GM23338 (cell line): ENCODE measurements at regions not wholly inside any gene's neighbourhood (a gene's known extent, or its start where the extent isn't known, plus 50 kb on each side); places are given as distances from the start of the nearest gene placed in this dataset.

ENCODE experiments used
- ATAC-seq: fragments of 200-7000 bp; cut with Tn5 transposase; 3 replicates; pipeline ENCODE4 v1.9.1; 2020
- DNase-seq: peaks from one replicate; pipeline ENCODE4 v3.0.0-alpha.2; 2015; ENCODE audit warnings: low spot score
- H2AFZ ChIP-seq: fragments of 200-600 bp; sonication (generic); 2 replicates; pipeline ENCODE4 v1.8.0; 2016; ENCODE audit warnings: antibody characterized with exemption, mild to moderate bottlenecking, moderate library complexity
- H3F3A ChIP-seq: fragments of 200-600 bp; sonication (generic); replicated peaks from 2 replicates; pipeline ENCODE4 v1.8.0; 2017; ENCODE audit warnings: antibody characterized with exemption, mixed run types, low read depth
- H3K27ac ChIP-seq: fragments of 200-600 bp; sonication (generic); 2 replicates; pipeline ENCODE4 v1.6.1; 2016; ENCODE audit warnings: low read depth
- H3K27me3 ChIP-seq: fragments of 200-600 bp; sonication (generic); 2 replicates; pipeline ENCODE4 v1.8.0; 2016; ENCODE audit warnings: mild to moderate bottlenecking, mixed run types, moderate library complexity; ENCODE audit not compliant: insufficient read depth
- H3K36me3 ChIP-seq: fragments of 200-600 bp; sonication (generic); 2 replicates; pipeline ENCODE4 v1.8.0; 2016; ENCODE audit warnings: mild to moderate bottlenecking; ENCODE audit not compliant: insufficient read depth
- H3K4me1 ChIP-seq: fragments of 200-600 bp; sonication (generic); 2 replicates; pipeline ENCODE4 v1.8.0; 2016; ENCODE audit warnings: mild to moderate bottlenecking, moderate library complexity; ENCODE audit not compliant: insufficient read depth
- H3K4me2 ChIP-seq: fragments of 200-600 bp; sonication (generic); 2 replicates; pipeline ENCODE4 v1.7.1; 2017; ENCODE audit warnings: mixed run types
- H3K4me3 ChIP-seq: fragments of 200-600 bp; sonication (generic); 2 replicates; pipeline ENCODE4 v1.6.1; 2016; ENCODE audit warnings: mixed run types
- H3K79me2 ChIP-seq: fragments of 200-600 bp; sonication (generic); replicated peaks from 2 replicates; pipeline ENCODE4 v1.8.0; 2017; ENCODE audit warnings: mild to moderate bottlenecking; ENCODE audit not compliant: insufficient read depth
- H3K9me2 ChIP-seq: fragments of 200-600 bp; sonication (generic); 2 replicates; pipeline ENCODE4 v1.8.0; 2017; ENCODE audit not compliant: insufficient read depth
- H4K20me1 ChIP-seq: fragments of 200-600 bp; sonication (generic); replicated peaks from 2 replicates; pipeline ENCODE4 v1.8.0; 2017; ENCODE audit warnings: mild to moderate bottlenecking; ENCODE audit not compliant: insufficient read depth
- H3K27ac Mint-ChIP-seq: 2 replicates; pipeline ENCODE4 v1.8.0; 2020; ENCODE audit warnings: inconsistent platforms, mild to moderate bottlenecking, moderate library complexity, mixed read lengths
- H3K27me3 Mint-ChIP-seq: 3 replicates; pipeline ENCODE4 v1.8.0; 2022; ENCODE audit warnings: low read depth, mild to moderate bottlenecking, moderate library complexity, mixed read lengths, inconsistent platforms; ENCODE audit not compliant: insufficient read depth, poor library complexity
- H3K36me3 Mint-ChIP-seq: 3 replicates; pipeline ENCODE4 v1.8.0; 2021; ENCODE audit warnings: low read depth, mild to moderate bottlenecking, inconsistent platforms, moderate library complexity, mixed read lengths
- H3K4me1 Mint-ChIP-seq: 3 replicates; pipeline ENCODE4 v1.8.0; 2020; ENCODE audit warnings: mild to moderate bottlenecking, inconsistent platforms, mixed read lengths
- H3K4me3 Mint-ChIP-seq: 3 replicates; pipeline ENCODE4 v1.8.0; 2021; ENCODE audit warnings: moderate library complexity, mild to moderate bottlenecking, inconsistent platforms, mixed read lengths
- H3K9me3 Mint-ChIP-seq: 3 replicates; pipeline ENCODE4 v1.8.0; 2020; ENCODE audit warnings: moderate library complexity, mild to moderate bottlenecking, inconsistent platforms, mixed read lengths
- CREB1 ChIP-seq: fragments of 250-450 bp; sonication (Bioruptor Pico); IDR thresholded peaks from 2 replicates; pipeline ENCODE4 v1.5.0; 2020; ENCODE audit warnings: low read depth, mild to moderate bottlenecking, moderate library complexity
- EZH2 ChIP-seq: fragments of 200-600 bp; sonication (generic); IDR thresholded peaks from one replicate; pipeline ENCODE4 v1.8.0; 2017; ENCODE audit warnings: antibody characterized with exemption, mild to moderate bottlenecking, low read depth; ENCODE audit not compliant: unreplicated experiment
- EZH2phosphoT487 ChIP-seq: fragments of 200-600 bp; sonication (generic); IDR thresholded peaks from one replicate; pipeline ENCODE4 v1.8.1; 2018; ENCODE audit warnings: antibody characterized with exemption; ENCODE audit not compliant: unreplicated experiment
- JUNB ChIP-seq: IDR thresholded peaks from one replicate; pipeline ENCODE4 v1.6.1; 2016; ENCODE audit warnings: antibody characterized with exemption; ENCODE audit not compliant: unreplicated experiment
- NANOG ChIP-seq: IDR thresholded peaks from 2 replicates; pipeline ENCODE4 v1.6.1; 2016; ENCODE audit warnings: antibody characterized with exemption, borderline replicate concordance
- POLR2AphosphoS5 ChIP-seq: IDR thresholded peaks from 2 replicates; pipeline ENCODE4 v1.6.1; 2016; ENCODE audit warnings: antibody characterized with exemption, low read depth
- STAT1 ChIP-seq: IDR thresholded peaks from one replicate; pipeline ENCODE4 v1.6.1; 2016; ENCODE audit warnings: antibody characterized with exemption; ENCODE audit not compliant: unreplicated experiment
- ZNF114 ChIP-seq: fragments of 250-450 bp; sonication (Bioruptor Pico); IDR thresholded peaks from 2 replicates; pipeline ENCODE4 v1.5.0; 2020; ENCODE audit warnings: mild to moderate bottlenecking, moderate library complexity
- ZNF331 ChIP-seq: fragments of 250-450 bp; sonication (Bioruptor Pico); IDR thresholded peaks from 2 replicates; pipeline ENCODE4 v1.5.0; 2020; ENCODE audit warnings: low read depth, mild to moderate bottlenecking, moderate library complexity
- TF ChIP-seq, protein P1 (sequence below), 2 experiments: fragments of 200-600 bp in 1 of 2; sonication (generic) in 1 of 2; conservative IDR thresholded peaks; 2 replicates each; pipeline versions ENCODE4 v1.5.1 to v1.6.1; 2016 to 2017; ENCODE audit warnings: antibody characterized with exemption in 2 of 2, low read depth in 2 of 2, mild to moderate bottlenecking in 2 of 2, moderate library complexity in 1 of 2
- TF ChIP-seq, protein P2 (sequence below): IDR thresholded peaks from one replicate; pipeline ENCODE4 v1.6.1; 2018; ENCODE audit warnings: antibody characterized with exemption; ENCODE audit not compliant: unreplicated experiment
- TF ChIP-seq, protein P3 (sequence below): fragments of 250-450 bp; sonication (Bioruptor Pico); IDR thresholded peaks from 2 replicates; pipeline ENCODE4 v1.5.0; 2020; ENCODE audit warnings: mild to moderate bottlenecking, moderate library complexity
- TF ChIP-seq, protein P4 (sequence below): IDR thresholded peaks from 2 replicates; pipeline ENCODE4 v1.6.1; 2016; ENCODE audit warnings: antibody characterized with exemption

DNA sequence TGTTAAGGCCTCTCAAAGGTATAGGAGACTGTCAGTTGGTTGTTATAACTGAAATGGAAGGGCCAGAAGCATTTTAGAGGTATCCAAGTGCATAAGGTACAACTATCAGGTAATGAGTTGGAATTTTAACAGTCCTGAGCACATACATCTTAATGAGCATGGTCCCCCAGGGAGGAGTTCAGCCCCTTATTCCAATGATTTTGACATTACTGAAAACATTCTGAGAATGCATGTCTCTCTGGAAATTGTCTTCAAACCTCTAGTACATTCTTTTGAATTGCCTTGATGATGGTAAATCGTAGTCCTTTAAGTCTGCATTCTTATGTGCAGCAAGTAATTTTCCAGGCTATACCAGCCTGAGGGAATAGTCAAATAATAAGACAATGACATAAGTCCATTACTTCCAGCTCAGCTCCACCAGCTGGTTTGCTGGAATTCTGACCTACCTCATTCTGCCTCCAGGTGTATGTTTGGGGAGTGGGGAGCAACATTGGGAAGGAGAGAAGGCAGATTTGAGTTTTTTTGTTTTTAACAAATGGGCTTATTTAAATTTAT, 239.2 kb downstream of the MSRB3 start:
- Histone ChIP-seq H3K79me2 (no peaks in the 10 kb centered on the region), H3K27ac (no peak overlapping the region), H3K4me1 (peaks cover 6% of the 10 kb centered on the region; the same call in 1 of the 2 replicates), H2AFZ (no peak overlapping the region), H3K9me2 (peaks cover 8% of the 10 kb centered on the region; the same call in 1 of the 2 replicates), H3K4me3 (no peak overlapping the region), H3K27me3 (no peaks in the 10 kb centered on the region), H3K4me2 (no peak overlapping the region), H3F3A (no peaks in the 10 kb centered on the region), H3K36me3 (no peaks in the 10 kb centered on the region), H4K20me1 (no peaks in the 10 kb centered on the region)
- Mint-ChIP-seq H3K27me3 (no peaks in the 10 kb centered on the region), H3K27ac (no peak overlapping the region), H3K4me3 (no peak overlapping the region), H3K36me3 (no peaks in the 10 kb centered on the region), H3K9me3 (no peaks in the 10 kb centered on the region; the same call in 2 of the 3 replicates), H3K4me1 (peaks cover 15% of the 10 kb centered on the region)
- TF ChIP-seq JUNB (no peak), EZH2 (no peak), POLR2AphosphoS5 (no peak), NANOG (no peak), ZNF331 (CRISPR knock-in tag) (no peak), ZNF114 (CRISPR knock-in tag) (no peak), STAT1 (no peak), EZH2phosphoT487 (no peak), CREB1 (CRISPR knock-in tag) (no peak)
- TF ChIP-seq, protein P1, sequence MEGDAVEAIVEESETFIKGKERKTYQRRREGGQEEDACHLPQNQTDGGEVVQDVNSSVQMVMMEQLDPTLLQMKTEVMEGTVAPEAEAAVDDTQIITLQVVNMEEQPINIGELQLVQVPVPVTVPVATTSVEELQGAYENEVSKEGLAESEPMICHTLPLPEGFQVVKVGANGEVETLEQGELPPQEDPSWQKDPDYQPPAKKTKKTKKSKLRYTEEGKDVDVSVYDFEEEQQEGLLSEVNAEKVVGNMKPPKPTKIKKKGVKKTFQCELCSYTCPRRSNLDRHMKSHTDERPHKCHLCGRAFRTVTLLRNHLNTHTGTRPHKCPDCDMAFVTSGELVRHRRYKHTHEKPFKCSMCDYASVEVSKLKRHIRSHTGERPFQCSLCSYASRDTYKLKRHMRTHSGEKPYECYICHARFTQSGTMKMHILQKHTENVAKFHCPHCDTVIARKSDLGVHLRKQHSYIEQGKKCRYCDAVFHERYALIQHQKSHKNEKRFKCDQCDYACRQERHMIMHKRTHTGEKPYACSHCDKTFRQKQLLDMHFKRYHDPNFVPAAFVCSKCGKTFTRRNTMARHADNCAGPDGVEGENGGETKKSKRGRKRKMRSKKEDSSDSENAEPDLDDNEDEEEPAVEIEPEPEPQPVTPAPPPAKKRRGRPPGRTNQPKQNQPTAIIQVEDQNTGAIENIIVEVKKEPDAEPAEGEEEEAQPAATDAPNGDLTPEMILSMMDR (conservative IDR thresholded peaks at IDR 0.05; ENCODE audit: low read depth in 2 of 2): no peak
- TF ChIP-seq, protein P2, sequence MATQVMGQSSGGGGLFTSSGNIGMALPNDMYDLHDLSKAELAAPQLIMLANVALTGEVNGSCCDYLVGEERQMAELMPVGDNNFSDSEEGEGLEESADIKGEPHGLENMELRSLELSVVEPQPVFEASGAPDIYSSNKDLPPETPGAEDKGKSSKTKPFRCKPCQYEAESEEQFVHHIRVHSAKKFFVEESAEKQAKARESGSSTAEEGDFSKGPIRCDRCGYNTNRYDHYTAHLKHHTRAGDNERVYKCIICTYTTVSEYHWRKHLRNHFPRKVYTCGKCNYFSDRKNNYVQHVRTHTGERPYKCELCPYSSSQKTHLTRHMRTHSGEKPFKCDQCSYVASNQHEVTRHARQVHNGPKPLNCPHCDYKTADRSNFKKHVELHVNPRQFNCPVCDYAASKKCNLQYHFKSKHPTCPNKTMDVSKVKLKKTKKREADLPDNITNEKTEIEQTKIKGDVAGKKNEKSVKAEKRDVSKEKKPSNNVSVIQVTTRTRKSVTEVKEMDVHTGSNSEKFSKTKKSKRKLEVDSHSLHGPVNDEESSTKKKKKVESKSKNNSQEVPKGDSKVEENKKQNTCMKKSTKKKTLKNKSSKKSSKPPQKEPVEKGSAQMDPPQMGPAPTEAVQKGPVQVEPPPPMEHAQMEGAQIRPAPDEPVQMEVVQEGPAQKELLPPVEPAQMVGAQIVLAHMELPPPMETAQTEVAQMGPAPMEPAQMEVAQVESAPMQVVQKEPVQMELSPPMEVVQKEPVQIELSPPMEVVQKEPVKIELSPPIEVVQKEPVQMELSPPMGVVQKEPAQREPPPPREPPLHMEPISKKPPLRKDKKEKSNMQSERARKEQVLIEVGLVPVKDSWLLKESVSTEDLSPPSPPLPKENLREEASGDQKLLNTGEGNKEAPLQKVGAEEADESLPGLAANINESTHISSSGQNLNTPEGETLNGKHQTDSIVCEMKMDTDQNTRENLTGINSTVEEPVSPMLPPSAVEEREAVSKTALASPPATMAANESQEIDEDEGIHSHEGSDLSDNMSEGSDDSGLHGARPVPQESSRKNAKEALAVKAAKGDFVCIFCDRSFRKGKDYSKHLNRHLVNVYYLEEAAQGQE: no peak
- TF ChIP-seq, protein P3, sequence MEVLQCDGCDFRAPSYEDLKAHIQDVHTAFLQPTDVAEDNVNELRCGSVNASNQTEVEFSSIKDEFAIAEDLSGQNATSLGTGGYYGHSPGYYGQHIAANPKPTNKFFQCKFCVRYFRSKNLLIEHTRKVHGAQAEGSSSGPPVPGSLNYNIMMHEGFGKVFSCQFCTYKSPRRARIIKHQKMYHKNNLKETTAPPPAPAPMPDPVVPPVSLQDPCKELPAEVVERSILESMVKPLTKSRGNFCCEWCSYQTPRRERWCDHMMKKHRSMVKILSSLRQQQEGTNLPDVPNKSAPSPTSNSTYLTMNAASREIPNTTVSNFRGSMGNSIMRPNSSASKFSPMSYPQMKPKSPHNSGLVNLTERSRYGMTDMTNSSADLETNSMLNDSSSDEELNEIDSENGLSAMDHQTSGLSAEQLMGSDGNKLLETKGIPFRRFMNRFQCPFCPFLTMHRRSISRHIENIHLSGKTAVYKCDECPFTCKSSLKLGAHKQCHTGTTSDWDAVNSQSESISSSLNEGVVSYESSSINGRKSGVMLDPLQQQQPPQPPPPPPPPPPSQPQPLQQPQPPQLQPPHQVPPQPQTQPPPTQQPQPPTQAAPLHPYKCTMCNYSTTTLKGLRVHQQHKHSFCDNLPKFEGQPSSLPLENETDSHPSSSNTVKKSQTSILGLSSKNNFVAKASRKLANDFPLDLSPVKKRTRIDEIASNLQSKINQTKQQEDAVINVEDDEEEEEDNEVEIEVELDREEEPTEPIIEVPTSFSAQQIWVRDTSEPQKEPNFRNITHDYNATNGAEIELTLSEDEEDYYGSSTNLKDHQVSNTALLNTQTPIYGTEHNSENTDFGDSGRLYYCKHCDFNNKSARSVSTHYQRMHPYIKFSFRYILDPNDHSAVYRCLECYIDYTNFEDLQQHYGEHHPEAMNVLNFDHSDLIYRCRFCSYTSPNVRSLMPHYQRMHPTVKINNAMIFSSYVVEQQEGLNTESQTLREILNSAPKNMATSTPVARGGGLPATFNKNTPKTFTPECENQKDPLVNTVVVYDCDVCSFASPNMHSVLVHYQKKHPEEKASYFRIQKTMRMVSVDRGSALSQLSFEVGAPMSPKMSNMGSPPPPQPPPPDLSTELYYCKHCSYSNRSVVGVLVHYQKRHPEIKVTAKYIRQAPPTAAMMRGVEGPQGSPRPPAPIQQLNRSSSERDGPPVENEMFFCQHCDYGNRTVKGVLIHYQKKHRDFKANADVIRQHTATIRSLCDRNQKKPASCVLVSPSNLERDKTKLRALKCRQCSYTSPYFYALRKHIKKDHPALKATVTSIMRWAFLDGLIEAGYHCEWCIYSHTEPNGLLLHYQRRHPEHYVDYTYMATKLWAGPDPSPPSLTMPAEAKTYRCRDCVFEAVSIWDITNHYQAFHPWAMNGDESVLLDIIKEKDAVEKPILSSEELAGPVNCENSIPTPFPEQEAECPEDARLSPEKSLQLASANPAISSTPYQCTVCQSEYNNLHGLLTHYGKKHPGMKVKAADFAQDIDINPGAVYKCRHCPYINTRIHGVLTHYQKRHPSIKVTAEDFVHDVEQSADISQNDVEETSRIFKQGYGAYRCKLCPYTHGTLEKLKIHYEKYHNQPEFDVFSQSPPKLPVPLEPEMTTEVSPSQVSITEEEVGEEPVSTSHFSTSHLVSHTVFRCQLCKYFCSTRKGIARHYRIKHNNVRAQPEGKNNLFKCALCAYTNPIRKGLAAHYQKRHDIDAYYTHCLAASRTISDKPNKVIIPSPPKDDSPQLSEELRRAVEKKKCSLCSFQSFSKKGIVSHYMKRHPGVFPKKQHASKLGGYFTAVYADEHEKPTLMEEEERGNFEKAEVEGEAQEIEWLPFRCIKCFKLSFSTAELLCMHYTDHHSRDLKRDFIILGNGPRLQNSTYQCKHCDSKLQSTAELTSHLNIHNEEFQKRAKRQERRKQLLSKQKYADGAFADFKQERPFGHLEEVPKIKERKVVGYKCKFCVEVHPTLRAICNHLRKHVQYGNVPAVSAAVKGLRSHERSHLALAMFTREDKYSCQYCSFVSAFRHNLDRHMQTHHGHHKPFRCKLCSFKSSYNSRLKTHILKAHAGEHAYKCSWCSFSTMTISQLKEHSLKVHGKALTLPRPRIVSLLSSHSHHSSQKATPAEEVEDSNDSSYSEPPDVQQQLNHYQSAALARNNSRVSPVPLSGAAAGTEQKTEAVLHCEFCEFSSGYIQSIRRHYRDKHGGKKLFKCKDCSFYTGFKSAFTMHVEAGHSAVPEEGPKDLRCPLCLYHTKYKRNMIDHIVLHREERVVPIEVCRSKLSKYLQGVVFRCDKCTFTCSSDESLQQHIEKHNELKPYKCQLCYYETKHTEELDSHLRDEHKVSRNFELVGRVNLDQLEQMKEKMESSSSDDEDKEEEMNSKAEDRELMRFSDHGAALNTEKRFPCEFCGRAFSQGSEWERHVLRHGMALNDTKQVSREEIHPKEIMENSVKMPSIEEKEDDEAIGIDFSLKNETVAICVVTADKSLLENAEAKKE: no peak
- TF ChIP-seq, protein P4, sequence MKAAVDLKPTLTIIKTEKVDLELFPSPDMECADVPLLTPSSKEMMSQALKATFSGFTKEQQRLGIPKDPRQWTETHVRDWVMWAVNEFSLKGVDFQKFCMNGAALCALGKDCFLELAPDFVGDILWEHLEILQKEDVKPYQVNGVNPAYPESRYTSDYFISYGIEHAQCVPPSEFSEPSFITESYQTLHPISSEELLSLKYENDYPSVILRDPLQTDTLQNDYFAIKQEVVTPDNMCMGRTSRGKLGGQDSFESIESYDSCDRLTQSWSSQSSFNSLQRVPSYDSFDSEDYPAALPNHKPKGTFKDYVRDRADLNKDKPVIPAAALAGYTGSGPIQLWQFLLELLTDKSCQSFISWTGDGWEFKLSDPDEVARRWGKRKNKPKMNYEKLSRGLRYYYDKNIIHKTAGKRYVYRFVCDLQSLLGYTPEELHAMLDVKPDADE: no peak
- no peak for ATAC-seq
- DNase-seq: no peak
